COLO668 (cell line): ENCODE measurements at regions not wholly inside any gene's neighbourhood (a gene's known extent, or its start where the extent isn't known, plus 50 kb on each side); places are given as distances from the start of the nearest gene placed in this dataset.

Experiments
- DNase-seq: peaks from one replicate; lab custom pipeline; 2025; ENCODE audit not compliant: unreplicated experiment; lab: John Stamatoyannopoulos, UW

GRCh38 chr6:88558981-88559380 lies 392.8 kb upstream of the CNR1 start:
- DNase-seq: no peak

GRCh38 chr6:88556663-88557062 lies 390.5 kb upstream of the CNR1 start:
- no peak for DNase-seq

DNA sequence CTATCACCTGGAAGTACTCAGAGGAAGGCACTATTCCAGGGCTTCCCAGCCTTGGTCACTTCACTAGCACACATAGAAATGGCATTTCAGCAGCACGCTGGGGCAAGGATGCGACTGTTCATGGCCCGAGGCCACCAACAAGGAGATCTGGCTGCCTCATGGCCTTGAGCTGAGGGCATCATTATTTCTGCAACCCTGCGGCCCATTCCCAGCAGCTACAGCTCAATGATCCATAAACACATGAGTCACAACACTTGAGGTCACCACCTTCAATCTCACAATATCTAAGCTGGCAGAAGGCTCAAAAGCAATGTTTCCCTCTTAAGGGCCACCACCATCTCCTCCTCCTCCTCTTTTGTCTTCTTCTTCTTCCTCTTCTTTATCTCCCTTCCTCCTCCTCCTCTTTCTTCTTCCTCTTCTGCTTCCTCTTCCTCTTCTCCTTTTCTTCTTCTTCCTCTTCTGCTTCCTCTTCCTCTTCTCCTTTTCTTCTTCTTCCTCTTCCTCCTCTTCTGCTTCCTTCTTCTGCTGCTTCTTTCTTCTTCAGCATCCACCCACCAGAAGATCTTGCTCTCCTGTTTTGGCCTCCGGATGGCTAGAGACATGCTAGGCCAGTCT lies 382.9 kb upstream of the CNR1 start:
- no peak for DNase-seq

DNA sequence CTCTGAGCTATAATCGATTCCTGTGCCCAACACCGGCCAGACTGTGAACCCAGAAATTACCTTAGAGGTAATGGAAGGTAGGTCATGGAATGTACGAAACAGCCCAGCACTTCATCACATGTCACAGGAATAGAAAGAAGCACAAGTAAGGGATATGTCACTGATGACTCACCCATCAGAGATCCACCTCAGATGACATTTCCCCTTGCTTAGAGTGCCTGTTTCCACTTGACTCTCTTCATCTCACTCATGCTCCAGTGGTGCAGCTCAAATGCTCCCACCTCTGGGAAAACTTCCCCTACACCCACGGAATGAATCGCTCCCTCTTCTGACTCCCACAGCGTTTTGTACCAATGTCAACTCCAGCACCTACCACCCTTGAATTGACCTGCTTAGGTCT lies 381.6 kb upstream of the CNR1 start:
- DNase-seq: no peak

DNA sequence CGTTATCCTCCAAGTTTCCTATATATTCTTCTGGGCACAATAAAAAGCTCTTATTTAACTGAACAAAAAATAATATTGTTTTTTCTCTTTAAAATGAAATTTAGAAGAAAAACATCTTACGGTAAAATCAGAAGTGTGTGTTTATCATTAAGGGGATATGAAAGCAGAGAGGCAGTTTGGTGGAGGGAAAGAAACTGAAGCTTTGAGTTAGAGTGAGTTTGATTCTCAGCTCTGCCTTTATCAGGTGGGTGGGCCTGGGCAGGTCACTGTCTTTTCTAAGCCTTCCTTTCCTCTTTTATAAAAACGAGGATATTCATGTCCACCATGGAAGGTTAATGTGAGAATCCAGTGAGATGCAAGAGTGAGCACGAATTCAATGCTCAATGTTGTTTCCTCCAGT lies 379.8 kb upstream of the CNR1 start:
- DNase-seq: no peak

GRCh38 chr6:88544986-88545612 lies 379.0 kb upstream of the CNR1 start:
- DNase-seq: no peak

GRCh38 chr6:88539295-88539764 lies 373.2 kb upstream of the CNR1 start:
- no peak for DNase-seq

- DNase-seq: no peak
Observed at GRCh38 chr6:88538840-88539239, 372.7 kb upstream of the CNR1 start.

DNA sequence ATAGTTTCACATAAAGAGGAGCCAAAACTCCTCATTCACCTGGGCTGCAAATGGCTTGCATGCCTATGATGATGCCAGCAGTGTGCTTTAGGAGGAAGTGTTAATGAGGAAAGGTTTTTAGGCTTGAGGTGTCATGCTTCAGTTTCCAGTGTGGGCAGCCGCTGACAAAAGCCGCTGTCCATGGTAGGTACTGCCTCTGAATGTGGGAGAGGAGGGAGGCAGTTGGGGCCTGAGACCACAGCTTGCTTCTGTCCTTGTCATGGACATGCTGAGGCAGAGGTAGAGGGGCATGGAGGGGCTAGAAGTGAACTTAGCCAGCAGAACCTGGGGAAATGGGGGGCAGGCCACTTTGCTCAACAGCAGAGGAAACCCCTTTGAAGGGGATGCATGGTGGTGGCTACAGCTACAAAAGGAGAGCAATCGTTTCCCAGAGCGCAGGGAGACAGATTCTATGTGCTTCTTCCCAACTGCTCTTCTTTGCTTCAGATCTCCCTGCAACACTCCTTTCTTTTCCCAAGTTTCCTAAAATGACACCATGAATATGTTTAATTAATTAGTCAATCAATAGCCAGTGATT lies 372.1 kb upstream of the CNR1 start:
- DNase-seq: no peak

GRCh38 chr6:88536071-88536625 lies 370.0 kb upstream of the CNR1 start:
- no peak for DNase-seq

- DNase-seq: no peak
Observed at GRCh38 chr6:88535306-88535705, 369.2 kb upstream of the CNR1 start.

DNA sequence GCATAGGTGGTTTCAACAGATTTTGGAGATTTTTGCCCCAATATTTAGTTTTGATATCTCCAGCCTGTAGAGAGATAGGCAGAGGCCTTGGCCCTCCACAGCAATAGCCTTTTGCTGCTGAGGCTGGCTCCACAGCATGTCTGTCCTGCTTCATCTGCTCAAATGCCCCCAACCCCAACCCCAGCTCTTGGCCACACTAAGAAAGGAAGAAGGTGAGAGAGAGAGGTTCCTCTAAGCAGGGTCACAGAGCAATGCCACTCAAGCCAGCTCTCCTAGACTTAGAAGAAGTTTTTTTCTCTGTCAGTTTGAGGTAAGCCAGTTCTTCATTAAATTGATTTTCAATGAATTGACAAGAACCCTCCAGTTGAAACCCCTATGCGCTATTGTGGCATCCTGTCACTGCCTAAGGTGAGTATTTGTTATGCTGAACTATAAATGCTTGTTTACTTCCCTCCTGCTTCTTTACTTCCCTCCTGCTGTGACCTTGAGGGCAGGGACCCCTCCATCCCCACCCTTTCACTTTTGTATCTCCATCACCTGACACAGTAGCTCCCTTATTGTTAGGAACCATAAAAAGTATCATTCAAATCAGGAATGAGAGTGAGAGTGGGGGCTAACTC lies 366.2 kb upstream of the CNR1 start:
- DNase-seq: no peak

- DNase-seq: no peak
Observed at GRCh38 chr6:88529726-88530125, 363.6 kb upstream of the CNR1 start.

DNA sequence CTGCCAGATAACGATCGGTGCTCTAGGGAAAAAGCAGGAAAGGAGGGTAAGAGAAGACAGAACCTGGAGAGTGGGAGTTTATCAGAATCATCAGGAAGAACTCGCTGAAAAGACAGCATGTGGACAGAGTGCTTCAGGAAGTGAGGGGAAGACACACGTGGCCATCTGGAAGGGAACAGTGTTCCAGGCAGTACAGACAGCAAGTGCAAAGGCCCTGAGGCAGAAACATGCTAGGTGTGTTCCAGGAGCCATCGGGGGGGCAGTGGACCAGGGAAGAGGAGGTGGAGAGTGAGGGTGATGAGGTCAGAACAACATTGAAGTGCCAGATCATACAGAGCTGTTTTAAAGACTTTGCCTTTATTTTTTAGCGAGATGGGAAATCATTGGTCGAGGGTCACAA lies 354.3 kb upstream of the CNR1 start:
- DNase-seq: no peak

DNA sequence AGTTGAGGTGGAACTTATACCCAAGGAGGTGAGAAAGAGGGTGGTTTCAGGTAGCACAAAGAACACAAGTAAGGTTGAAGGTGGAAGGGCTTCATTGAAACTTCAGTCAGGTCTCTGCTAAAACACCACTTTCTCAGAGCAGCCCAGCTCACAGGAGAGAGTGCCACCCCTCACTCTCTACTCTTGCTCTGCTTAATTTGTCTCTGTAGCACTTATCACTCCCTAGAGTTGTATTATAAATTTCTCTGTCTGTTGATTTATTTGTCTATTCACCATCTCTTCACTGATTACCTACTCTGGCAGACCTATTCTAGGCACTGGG lies 353.8 kb upstream of the CNR1 start:
- no peak for DNase-seq

- DNase-seq: no peak
Observed at GRCh38 chr6:88519301-88520016, 353.3 kb upstream of the CNR1 start.

DNA sequence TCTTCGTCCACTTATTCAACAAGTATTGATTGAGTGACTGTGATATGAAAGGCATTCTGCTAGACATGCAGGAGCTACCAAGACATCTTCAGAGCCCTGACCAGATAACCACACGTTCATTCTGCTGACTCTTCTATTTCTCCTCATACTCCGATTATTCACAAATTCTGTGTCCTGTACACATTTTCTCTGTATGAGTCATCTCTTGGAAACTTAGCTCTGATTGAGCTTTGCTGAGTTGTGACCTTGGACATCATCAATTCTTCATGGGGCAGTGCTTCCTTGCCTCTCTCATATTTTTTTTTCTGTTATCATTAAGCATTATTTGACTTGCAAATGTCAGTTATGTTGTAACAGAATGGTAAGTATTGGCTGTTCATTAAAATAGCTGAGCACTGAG lies 351.6 kb upstream of the CNR1 start:
- no peak for DNase-seq

DNA sequence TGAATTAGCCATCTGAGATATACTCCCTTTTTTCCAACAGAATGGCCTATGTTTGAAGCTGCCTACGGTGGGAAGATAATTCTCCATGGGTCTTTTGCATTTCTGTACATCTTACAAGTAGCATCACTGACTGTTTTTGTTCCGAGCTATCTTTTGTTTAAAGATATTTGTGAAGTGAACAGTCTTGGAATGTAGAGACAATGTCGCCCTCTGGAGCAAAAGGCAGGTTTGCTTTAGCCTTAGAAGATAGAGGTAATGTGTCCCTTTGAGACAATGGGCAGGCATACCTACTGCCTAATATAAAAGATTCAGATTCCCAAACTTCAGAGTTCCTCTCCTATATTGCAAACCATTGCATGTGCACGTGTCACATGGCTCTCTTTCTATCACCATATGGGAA lies 347.8 kb upstream of the CNR1 start:
- DNase-seq: no peak

GRCh38 chr6:88513471-88513870 lies 347.3 kb upstream of the CNR1 start:
- no peak for DNase-seq

DNA sequence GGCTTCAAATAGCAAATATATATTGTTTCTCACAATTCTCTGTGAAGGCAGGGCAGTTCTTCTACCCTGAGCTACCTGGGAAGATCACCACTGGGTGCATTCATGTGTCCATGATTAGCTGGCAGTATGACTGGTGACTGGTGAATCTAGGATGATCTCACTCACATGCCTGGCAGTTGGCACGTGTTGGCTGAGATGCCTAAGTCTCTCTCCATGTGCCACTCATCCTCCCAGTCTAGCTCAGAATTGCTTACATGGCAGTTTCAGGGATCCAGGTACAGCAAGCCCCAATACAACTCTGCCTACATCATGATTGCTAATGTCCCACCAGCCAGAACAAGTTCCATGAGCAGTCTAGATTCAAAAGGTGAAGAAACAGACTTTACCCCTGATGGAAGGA lies 346.8 kb upstream of the CNR1 start:
- no peak for DNase-seq

- DNase-seq: no peak
Observed at GRCh38 chr6:88502391-88502790, 336.2 kb upstream of the CNR1 start.
